ENCODE measurements at regions not wholly inside any gene's neighbourhood (a gene's known extent, or its start where the extent isn't known, plus 50 kb on each side); places are given as distances from the start of the nearest gene placed in this dataset.

- TF ChIP-seq CTCF (conservative IDR thresholded peaks at IDR 0.05; ENCODE audit: low read depth in 2 of 2) (no peak), REST (IDR thresholded peaks at IDR 0.05; ENCODE audit: unreplicated experiment) (no peak), EZH2 (IDR thresholded peaks at IDR 0.05; ENCODE audit: low read depth, unreplicated experiment) (no peak), POLR2AphosphoS5 (IDR thresholded peaks at IDR 0.05; ENCODE audit: low read depth) (no peak), CREB1 (CRISPR knock-in tag; IDR thresholded peaks at IDR 0.05; ENCODE audit: low read depth) (no peak), STAT1 (IDR thresholded peaks at IDR 0.05; ENCODE audit: unreplicated experiment) (no peak), JUNB (IDR thresholded peaks at IDR 0.05; ENCODE audit: unreplicated experiment) (no peak), EZH2phosphoT487 (IDR thresholded peaks at IDR 0.05; ENCODE audit: unreplicated experiment) (no peak), ZNF462 (CRISPR knock-in tag; IDR thresholded peaks at IDR 0.05) (no peak), NANOG (IDR thresholded peaks at IDR 0.05; ENCODE audit: borderline replicate concordance) (no peak), ETS1 (IDR thresholded peaks at IDR 0.05) (no peak), ZNF331 (CRISPR knock-in tag; IDR thresholded peaks at IDR 0.05; ENCODE audit: low read depth) (no peak), ZNF114 (CRISPR knock-in tag; IDR thresholded peaks at IDR 0.05) (no peak)
Measured at GRCh38 chr4:94141001-94141400, 66.7 kb upstream of the SMARCAD1 start.

Data from GM23338 (cell line).